Ramos (cell line): ENCODE measurements at regions not wholly inside any gene's neighbourhood (a gene's known extent, or its start where the extent isn't known, plus 50 kb on each side); places are given as distances from the start of the nearest gene placed in this dataset.

Source experiments
- in situ Hi-C: fragments of 300-500 bp; cut with MboI; formaldehyde crosslinking; loops from one replicate; pipeline ENCODE4 v1.14.3; 2022; ENCODE audit warnings: low sequenced_read_pairs; ENCODE audit not compliant: unreplicated experiment

DNA sequence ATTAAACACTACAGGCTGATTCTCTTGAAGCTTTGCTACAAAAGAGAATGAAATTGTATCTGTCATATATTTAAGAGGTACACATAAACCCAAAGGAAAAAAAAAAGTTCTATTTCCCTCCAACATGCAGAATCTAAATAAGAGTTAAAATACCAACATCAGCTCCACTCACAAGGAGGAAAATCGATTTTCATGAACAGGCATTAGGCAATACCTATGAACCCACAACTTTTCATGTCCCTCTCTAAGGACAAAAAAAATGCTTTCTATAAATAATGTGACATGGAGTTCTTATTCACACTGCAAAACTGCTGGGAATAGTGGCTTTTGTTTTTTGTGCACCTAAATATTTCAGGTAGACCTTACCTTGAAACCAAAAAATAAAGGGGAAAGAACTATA is 192.5 kb downstream of the KLF12 start:
- in situ Hi-C loops = no loop called here

DNA sequence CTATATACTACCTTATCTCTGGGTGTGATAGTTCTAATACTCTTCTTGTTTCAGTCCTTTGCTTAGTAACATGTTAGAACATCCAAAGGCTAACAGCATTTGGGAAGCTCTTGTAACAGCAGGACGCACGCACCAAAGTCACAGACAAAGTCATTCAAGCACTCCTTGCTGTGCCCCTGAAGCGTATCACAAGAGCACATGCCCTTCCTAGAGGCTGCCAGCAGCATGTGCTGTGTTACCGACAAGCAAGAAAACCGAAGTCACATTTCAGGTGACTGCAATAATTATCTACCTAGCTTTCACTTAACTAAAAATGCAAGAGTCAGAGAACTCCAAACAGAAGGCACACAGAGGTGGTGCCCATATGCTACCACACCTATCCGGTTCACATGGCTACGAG is 194.1 kb downstream of the KLF12 start:
- in situ Hi-C loops = no loop called here

DNA sequence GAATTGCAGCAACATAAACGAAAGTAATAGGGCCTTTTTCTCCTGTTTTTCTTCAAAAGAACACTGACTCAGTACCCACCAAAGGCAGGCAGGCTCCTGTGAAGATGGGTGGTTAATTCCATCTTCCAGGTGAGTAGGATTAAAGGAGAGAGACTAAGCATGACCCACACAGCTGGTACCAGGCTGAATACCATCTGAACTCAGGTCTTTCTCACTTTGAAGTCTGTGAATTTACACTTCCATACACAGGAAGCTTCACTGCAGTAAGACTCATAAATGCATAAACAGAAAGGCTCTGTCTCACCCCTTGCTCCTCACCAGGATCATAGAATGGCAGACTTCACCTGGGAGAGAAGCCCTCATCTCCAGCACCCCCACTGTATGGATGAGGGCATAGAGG is 194.6 kb downstream of the KLF12 start:
- in situ Hi-C loops = no loop called here

DNA sequence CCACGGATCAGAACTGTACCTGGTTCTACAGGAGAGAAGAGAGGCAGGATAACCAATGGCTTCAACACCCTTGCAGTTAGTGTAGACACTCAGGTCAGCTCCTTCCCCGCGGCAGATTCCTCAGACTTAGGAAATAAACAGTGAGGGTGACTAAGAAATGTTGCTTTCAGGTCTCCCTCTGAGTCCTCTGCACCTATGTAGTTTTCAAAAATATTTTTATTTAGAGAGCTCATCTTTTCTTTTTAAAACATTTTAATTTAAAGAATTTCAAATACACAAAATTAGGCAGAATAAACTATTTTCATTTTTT is 195.2 kb downstream of the KLF12 start:
- in situ Hi-C loops = no loop called here

DNA sequence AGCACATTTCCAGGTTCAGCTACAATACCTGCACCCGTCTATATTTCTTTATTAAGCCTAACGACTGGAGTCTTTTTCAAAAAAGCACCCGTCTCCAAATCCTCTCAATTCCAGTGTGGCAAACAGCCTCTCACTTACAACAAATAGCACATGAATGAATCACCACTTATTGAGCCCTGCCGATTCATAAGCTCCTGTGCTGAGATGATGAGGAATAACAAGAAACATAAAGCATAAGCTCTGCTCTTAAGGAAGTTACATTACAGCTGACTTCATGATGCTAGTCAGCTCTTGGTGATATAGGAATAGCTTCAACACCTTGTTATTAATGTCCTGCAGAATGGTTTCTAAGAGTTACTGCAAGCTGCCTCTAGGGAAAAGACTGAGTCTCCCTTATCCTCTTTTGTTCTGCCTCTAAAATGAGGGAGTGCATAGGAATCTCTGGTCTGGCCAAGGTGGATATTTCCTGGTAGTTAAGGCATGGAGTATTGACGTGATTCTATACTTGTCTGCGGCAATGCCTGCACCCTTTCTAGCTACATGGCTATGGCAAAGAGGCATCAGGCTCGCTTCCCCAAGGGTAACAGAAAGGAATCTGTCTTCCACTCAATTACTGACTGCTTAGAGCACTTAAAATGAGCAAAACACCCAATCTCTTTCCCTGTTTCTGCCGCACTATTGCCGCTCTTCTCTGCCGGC is 195.7 kb downstream of the KLF12 start:
- in situ Hi-C loops = no loop called here

DNA sequence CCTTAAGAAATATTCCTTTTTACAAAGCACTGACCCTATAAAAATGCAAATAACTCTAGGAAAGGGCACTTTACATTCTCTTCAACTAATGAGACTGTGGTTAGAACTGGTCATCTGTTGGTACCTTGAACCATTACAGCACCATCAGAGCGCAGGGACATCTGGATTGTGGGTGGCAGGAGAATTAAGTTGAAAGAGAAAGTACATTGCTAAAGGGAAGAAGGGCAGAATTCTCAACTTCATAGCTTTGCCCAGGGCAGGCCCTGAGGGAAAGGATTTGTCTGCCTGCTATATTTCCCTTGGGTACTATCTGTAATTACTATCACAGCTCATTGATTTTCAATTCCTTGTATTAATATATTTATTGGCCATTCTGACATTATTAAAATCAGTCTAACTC is 196.8 kb downstream of the KLF12 start:
- in situ Hi-C loops = no loop called here

DNA sequence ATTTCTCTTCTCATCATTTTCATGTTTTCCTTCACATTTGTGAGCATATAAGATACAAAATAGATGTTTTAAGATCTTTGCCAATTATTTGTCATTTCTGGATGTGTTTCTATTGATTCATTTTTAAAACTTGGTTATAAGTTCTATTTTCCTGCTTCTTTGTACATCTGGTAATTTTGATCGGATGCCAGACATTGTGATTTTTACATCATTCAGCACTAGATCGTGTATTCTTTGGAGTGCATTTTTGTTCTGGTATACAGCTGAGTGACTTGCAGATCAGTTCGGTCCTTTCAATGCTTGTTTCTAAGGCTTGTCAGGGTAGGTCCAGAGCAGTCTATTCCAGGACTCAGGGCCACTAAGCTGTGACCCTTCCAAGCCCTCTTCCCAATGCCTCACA is 198.2 kb downstream of the KLF12 start:
- in situ Hi-C loops = no loop called here

DNA sequence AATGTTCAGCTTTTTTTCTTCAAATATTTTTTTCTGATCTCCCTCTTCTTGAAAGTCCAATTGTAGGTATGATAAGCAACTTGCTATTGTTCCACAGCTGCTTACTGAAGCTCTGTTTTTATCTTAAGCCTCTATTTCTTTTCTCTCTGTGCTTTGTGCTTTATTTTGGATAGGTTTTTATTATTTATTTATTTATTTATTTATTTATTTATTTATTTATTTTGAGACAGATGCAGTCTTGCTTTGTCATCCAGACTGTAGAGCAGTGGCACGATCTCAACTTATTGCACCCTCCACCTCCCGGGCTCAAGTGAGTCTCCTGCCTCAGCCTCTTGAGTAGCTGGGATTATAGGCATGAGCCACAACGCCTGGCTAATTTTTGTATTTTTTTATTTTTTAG is 199.4 kb downstream of the KLF12 start:
- in situ Hi-C loops = no loop called here

DNA sequence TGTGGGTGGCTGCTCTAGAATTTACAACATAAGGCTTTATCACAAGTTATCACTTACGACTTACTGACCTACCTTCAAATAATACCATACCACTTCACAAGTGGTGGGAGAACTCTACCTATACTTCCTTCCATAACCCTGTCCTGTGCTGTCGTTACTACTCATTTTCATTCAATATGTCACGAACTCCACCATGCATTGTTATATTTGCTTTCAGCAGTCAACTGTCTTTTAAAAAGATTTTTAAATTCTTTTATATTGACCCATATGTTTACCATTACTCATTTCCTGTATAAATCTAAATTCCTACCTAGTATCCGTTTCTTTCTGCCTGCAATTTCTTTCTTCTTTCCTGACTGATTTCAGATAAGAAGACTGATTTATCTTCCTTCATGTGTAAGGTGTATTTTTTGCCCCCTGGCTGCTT is 200.0 kb downstream of the KLF12 start:
- in situ Hi-C loops = no loop called here

DNA sequence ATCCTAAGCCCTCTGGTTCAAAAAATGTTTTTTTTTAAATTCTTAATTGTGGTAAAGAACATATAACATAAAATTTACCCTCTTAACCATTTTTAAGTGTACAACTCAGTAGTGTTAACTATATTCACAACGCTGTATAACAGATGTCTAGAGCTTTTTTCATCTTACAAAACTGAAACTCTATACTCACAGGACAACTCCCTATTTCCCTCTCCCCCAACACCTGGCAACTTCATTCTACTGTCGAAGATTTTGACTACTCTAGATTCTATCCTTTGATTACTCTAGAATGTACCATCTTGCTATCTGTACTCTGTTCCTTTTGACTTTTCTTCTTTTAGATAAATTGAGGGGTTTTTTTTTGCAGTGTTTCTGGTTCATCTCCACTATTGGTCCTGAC is 200.4 kb downstream of the KLF12 start:
- in situ Hi-C loops = no loop called here

DNA sequence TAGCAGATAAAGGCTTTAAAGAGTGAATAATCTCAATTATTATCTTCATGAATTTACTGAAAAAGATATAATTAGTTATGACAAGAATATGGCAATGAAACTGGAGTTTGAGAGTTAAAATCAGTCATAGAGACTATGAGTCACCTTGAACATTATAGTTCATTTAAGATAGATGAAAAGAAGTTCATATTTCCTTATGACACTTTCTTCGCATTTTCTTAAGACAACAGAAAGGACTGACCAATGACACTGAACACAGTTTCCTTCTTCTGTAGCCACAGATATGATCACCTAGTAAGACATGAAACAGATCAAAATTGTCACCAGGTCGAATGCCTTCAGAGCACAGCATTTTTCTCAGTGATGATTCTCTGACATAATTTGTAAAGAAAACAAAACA is 202.1 kb downstream of the KLF12 start:
- in situ Hi-C loops = no loop called here

DNA sequence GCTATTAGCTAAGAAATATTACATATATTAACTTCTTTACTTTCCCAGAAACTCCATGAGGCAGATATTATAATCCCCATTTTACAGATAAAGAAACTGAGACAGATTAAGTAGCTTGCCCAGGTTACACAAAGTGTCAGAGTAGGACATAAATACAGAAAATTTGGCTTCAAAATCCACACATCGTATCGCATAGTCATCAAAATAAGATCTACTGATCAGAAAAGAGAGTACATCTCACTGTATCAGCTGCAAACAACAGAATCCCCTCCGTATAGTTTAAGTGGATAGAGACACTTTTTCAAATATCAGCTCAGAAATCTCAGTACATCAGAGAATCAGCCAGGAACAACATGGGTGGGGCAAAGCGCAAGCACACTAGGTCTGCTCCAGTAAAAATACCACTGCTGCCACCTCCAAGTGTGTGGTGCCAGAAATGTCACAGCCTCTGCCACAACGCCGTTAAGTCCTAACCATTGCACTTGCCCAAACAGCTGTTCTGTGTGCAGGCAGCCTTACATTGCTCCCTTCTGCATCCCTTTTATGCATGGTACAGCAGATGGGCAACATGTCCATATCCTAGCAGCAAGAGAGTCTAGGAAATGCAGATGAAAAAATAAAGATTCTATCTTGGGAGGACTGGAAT is 204.8 kb downstream of the KLF12 start:
- in situ Hi-C loops = no loop called here

DNA sequence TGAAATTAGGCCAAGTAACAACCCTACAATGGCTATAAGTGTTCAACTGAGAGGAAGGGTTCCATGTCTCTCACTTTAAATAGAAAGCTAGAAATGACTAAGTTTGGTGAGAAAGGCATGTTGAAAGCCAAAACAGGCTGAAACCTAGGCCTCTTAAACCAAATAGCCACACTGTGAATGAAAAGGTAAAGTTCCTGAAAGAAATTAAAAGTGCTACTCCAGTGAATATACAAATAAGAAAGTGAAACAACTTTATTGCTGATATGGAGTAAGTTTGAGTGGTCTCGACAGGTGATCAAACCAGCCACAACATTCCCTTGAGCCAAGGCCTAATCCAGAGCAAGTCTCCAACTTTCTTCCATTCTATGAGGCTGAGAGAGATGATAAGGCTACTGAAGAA is 209.6 kb downstream of the KLF12 start:
- in situ Hi-C loops = no loop called here

DNA sequence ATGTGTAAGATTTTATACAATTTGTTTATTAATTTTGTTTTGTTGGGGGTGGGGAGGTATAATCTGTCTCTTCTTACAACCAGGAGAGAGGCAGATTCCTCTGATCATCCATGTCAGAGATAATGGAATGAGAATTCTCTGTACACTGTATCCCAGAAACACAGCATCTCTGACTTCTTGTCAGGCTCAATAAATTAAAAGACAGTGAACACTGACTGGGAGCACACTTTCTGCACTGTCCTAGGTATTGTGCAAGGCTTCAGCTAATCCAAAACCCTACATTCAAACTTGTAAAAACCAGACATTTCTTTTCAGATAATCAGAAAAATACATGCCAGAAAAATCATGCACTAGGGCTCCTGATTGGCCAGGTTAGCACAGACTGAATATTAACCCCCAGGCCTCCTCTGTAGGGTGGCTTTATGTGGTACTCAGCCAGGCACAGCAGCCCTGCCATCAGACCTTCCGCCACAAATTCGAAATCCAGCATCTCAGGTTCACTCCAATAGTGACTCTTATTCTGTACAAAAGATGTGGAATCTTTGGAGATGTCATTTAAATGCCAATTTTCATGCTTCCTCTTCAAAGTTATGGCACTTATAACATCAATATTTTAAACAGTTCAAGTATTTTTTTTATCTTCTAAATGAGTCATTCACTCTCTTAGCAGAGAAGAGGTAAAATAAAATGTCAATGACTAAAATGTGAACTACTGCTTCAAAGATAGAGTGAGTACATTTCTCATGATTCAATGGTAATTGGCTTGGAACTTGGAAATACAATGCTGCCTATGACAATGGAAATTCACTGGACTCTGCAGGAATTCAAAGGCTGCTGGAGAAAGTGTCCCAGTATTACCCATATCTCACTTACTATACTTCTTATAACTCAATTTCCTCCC is 211.5 kb downstream of the KLF12 start:
- in situ Hi-C loops = no loop called here

DNA sequence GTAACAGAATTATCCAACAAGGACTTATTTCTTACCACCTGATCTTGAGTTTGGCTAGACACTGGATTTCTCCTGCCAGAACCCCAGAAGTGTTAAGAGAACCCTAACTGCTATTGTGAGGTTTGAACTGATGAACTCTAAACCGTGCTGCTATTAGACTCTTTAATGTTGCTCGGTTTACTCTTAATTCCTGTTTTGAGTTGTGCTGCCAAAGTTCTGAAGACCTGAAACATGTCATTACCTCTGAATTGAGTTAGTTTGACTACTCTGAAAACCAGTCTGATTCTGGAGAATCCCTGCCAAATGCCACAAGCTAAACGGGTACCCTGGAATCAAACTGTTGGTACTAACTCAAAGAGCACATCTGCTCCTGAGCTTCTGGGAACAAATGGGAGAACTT is 215.5 kb downstream of the KLF12 start:
- in situ Hi-C loops = no loop called here

DNA sequence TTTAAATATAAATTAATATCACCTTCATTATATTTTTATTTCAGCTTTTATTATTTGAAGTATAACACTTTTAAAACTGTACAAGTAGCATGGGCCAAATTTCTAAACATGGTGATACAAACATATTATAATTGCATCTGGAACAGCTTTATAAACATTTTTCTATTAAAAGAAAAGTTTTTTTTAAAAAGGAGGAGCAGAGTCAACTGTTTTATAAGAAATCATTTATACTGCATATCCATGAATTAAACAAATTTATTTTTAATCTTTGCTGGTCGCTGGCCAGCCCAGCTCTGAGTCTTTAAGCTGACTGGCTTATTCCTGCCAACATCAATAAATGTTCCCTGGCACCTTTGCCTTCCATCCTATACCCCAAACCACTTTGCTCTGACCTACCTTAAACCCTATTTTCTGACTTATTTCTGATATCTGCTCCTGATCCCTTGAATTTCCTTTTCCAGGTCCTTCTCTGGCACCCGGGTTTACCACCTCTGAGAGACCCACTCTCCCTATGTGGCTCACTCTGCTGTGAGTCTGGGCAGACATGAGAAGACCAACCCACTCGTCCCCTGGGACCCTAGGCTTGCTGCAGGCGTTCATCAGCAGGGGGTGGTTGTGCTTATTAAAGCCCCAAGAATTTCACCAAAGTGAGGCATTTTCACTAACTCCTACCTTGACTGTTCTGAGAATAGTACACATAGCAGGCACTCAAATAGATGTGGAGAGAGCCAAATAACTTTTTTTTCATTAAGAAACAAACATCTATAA is 220.3 kb downstream of the KLF12 start:
- in situ Hi-C loops = no loop called here

DNA sequence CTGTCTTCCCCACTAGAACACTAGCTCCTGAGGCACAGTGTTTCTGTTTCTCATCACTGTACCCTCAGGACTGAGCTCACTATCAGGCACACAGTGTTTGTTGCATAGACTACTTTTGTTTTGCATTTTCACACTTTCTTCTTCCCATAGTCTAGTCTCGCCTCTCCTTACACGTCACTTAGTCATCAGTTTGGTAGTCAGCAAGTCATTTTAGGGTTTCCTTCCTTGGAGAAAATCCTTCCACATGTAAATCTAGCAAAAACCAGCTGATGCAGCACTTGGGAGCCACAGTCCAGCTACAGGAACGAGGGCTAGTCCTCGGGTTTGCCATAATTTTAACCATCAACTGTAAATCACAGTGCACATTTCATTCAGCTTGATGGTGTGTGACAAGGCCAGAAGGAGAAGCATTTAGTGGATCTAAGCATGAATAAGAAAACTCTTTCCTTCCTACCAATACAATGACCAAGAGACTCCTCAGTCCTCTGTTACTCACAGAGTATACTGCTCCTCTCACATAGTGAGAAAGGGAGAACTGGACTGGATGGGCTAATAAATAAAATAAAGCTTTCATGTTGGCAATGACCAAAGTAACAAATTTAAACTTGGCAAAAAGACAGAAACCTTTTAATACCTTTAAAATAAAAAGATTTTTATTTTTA is 221.0 kb downstream of the KLF12 start:
- in situ Hi-C loops = no loop called here

DNA sequence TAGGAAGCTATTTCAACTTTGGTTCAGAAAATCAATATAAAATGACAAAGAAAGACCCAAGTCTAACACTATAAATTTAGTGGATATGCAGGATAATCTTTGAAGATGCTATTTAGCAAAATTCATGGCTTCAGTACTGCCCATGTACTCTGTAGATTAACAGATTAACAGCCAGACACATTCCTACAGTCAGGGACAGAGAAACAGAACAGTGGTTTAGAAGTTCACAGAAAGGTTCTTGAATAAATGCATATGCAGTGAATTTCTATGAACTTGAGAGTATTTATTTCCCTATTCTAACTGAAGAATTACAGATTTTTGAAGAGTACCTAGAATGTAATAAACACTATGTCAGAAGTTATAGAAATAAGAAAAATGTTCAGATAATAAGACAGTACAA is 222.8 kb downstream of the KLF12 start:
- in situ Hi-C loops = no loop called here

DNA sequence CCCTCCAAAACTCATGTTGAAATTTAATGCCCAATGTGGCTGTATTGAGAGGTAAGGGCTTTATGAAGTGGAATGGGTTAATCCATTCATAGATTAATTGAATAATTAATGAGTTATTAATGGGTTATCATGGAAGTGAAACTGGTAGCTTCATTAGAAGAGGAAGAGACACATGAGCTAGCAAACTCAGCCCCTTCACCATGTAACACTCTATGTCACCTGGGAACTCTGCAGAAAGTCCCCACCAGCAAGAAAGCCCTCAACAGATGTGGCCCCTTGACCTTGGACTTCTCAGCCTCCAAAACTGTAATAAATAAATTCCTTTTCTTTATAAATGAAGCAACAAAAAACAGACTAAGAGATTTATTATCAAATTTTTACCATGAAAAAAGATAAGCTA is 223.5 kb downstream of the KLF12 start:
- in situ Hi-C loops = no loop called here

DNA sequence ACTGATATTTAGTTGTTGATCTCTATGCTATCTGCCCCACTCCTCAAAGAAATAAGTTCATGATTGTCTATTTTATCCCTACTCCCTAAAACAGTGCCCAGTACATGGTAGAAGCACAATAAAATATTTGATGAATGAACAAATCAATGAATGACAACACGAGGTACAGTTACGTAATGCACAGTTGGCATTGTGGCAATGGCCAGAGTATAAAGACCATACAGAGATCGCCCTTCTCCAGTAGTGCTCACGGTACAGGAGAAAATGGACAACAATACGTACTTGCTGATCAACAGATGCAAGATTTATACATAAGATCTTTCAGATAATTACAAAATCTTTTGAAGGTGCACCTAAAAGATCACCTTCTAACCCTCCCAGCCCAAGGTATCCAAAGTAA is 225.4 kb downstream of the KLF12 start:
- in situ Hi-C loops = no loop called here
